ENCODE measurements at regions not wholly inside any gene's neighbourhood (a gene's known extent, or its start where the extent isn't known, plus 50 kb on each side); places are given as distances from the start of the nearest gene placed in this dataset.

DNA sequence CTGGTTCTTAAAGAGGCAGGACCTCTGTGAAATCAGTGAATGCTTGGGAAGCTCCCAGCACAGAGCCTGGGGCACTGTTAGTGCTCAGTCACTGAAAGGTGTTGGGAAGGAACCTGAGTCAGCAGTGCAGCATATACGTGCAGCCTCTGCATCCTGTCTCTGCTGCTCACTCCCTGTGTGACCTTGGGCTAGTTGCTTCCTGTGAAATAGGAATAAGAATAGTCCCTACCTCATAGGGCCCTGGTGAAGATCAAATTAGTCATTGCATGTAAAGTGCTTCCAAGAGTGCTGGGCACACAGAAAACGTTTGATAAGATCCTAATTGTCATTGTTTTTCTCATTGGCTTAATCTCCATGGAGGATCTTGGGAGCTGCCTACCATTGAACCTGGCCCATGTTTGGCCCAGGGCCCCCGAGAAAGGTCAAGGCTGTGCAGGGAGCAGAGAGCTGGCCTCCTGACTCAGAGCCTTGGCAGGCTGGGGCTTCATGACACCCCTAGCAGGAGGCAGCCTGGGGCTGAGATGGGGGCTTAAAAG, 73.3 kb upstream of the COL13A1 start:
- no peak overlapping the region for H3K4me3 ChIP-seq (ENCODE audit: low read length)
- TF ChIP-seq, protein P1, sequence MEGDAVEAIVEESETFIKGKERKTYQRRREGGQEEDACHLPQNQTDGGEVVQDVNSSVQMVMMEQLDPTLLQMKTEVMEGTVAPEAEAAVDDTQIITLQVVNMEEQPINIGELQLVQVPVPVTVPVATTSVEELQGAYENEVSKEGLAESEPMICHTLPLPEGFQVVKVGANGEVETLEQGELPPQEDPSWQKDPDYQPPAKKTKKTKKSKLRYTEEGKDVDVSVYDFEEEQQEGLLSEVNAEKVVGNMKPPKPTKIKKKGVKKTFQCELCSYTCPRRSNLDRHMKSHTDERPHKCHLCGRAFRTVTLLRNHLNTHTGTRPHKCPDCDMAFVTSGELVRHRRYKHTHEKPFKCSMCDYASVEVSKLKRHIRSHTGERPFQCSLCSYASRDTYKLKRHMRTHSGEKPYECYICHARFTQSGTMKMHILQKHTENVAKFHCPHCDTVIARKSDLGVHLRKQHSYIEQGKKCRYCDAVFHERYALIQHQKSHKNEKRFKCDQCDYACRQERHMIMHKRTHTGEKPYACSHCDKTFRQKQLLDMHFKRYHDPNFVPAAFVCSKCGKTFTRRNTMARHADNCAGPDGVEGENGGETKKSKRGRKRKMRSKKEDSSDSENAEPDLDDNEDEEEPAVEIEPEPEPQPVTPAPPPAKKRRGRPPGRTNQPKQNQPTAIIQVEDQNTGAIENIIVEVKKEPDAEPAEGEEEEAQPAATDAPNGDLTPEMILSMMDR (IDR thresholded peaks at IDR 0.05; ENCODE audit: insufficient read depth, low read depth, low read length, missing control alignments) = no peak
- DNase-seq (ENCODE audit: low read depth) = peak; percentile 99

DNA sequence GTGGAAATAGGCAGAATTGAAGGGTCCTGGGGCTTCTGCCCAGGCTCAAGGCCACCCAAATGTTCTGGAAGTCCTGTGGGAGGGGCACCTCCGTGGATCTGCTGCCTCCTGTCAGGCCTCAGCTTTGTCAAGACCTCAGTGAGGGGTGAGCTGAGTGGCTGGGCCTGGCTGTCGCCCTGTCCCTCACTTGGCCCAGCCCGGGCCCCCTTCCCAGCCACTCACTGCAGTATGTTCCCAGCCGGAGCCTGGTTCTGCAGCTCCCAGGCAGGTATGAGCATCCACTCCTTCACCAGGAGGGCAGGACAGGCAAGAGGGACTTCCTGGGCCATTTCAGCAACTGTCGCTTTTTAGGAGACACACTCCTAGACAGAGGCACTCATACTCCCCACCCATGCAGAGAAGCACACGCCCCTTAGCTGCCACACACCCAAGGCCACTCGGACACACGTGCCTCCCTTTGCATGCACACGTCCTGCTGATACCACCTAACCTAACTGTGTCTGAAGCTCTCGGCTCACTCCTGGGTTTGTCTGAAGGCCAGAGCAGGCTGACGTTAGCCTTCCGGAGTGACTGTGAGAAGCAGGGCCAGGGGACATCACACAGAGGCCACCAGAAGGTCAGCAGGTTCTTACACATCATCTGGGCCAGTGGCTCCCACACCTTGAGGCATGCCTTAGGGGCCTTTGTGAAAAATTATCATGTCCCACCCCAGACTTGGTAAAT, 72.2 kb upstream of the COL13A1 start:
- DNase-seq (ENCODE audit: low read depth) = no peak
- no peak overlapping the region for H3K4me3 ChIP-seq (ENCODE audit: low read length)
- TF ChIP-seq, protein P1 (IDR thresholded peaks at IDR 0.05; ENCODE audit: insufficient read depth, low read depth, low read length, missing control alignments) = no peak

DNA sequence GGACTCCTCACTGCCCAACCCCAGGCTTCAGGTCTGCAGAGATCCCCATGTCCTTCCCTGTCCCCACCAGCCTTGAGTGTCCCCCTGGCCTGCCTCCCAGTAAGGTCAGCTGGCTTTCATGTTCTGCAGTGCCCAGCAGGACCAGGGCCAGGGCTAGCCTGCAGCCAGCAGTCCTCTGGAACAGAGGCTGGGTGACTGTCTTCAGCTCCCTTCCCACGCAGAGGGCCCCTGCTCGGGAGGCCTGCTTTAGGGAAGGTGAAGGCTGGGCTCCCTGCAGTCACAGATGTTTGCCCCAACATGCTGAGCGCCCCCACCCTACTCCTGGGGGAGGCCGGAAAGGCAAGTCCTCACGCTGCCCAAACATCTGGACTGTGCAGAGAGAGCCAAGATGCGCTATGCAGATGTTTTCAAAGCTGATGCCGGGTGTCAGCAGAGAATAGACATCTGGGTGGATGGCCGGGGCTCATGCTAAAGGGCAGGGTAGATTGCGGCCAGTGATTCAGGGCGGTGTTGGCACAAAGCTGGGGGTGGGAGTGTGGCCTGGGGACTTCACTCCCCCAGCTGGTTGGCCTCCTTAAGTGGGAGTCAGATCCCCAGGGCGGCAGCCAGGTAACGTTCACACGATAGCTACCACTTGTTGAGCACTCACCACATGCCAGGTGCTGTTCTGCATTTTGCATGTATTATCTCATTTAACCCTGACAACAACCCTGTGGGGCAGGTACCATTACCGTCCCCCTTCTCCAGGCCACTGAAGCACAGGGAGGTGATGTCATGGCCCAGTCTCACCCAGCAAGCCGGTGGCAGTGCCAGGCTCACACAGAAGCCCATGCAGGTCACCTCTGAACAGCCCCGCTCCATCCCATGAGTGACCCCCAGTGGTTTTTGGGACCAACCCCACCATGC, 71.2 kb upstream of the COL13A1 start:
- TF ChIP-seq, protein P1 (IDR thresholded peaks at IDR 0.05; ENCODE audit: insufficient read depth, low read depth, low read length, missing control alignments) = no peak
- DNase-seq (ENCODE audit: low read depth) = peak; percentile 52
- no peak overlapping the region for H3K4me3 ChIP-seq (ENCODE audit: low read length)

DNA sequence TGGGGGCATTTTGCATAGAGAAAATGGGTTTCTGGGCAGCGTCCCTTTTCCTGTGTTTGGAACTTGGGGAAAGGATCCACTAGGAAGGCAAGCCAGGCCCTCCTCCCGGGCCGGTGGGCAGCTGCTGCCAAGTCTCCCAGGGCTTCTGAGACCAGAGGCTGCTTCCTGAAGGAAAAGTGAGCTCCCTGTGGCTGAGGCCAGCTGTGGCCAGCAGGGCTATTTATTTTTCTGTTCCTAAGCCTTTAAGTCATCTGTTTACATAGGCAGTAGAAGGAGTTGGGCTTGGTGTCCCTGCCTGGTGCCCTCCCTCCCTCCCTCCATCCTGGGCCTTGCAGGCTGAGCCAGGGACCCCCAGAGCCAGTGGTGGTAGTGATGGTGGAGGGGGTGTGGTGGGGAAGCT, 70.5 kb upstream of the COL13A1 start:
- no peak overlapping the region for H3K4me3 ChIP-seq (ENCODE audit: low read length)
- TF ChIP-seq, protein P1 (IDR thresholded peaks at IDR 0.05; ENCODE audit: insufficient read depth, low read depth, low read length, missing control alignments) = no peak
- DNase-seq (ENCODE audit: low read depth) = no peak

DNA sequence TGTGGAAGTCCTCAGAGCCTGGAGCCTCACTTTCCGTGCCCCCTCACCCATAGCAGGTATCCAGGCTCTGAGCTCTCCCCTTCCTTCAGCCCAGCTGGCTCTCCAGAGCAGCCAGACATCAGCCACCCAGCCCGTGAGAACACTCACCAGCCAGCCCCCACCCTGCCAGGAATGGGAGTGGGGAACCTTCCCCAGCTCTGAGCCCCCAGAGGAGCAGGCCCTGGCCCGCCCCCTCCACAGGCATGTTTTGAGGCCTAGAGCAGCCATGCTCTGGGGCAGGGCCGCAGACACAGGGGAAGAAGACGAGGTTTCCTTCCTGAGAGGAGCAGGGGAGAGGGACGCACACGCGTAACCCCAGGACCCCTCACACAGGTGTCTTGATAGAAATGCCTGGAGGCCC, 70.0 kb upstream of the COL13A1 start:
- DNase-seq (ENCODE audit: low read depth) = no peak
- H3K4me3 ChIP-seq (ENCODE audit: low read length) = no peak overlapping the region
- TF ChIP-seq, protein P1 (IDR thresholded peaks at IDR 0.05; ENCODE audit: insufficient read depth, low read depth, low read length, missing control alignments) = no peak

DNA sequence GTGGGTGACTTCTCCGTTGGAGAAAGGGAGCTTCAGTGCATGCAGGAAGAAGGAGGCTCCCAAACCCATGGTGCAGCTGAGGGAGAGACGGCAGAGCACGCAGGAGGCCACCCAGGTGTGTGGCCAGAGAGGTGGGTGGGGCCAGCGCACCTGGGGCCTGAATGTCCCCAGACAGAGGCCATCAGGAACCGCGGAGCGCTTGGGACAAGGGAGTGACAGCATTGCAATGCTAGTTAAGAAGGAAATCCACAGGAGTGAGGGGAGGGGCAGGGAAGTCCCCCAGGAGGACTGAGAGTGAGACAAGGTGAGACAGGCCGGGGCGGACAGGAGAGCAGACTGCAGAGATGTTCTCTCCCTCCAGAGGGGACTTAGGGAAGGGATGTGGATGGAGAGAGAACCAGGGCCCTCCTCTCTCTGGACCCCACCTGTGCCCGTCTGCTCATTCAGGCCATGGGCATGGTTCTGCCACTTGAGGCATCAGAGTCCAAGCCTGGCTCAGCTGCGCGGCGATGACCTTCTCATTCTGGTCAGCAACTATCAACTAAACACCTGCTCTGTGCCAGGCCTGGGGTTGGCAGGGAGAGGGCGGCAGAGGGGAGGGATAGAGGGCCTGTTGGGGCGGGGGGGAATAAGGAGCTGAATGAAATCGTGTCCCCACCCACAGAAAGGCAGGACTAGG, 69.4 kb upstream of the COL13A1 start:
- no peak for DNase-seq (ENCODE audit: low read depth)
- H3K4me3 ChIP-seq (ENCODE audit: low read length) = no peak overlapping the region
- TF ChIP-seq, protein P1 (IDR thresholded peaks at IDR 0.05; ENCODE audit: insufficient read depth, low read depth, low read length, missing control alignments) = no peak
